Mesenchymal stem cell (in vitro differentiated cells and primary cell): ENCODE measurements at regions not wholly inside any gene's neighbourhood (a gene's known extent, or its start where the extent isn't known, plus 50 kb on each side); places are given as distances from the start of the nearest gene placed in this dataset.

Source experiments
- DNase-seq: peaks from one replicate; pipeline ENCODE4 v3.0.0-alpha.2; 2013
- H2AFZ ChIP-seq: one replicate; pipeline ENCODE4 v1.6.1; 2013; ENCODE audit warnings: low read depth, mild to moderate bottlenecking, control low read depth, inconsistent platforms, low read length, moderate library complexity
- H2AK5ac ChIP-seq: 2 replicates; pipeline ENCODE4 v1.6.1; 2013; ENCODE audit warnings: low read length, moderate library complexity, mild to moderate bottlenecking, inconsistent platforms; ENCODE audit not compliant: severe bottlenecking
- H2BK120ac ChIP-seq: one replicate; pipeline ENCODE4 v1.6.1; 2013; ENCODE audit warnings: low read depth, mild to moderate bottlenecking, inconsistent platforms, low read length, moderate library complexity
- H2BK12ac ChIP-seq, 2 experiments: one replicate each; pipeline ENCODE4 v1.6.1; 2013; ENCODE audit warnings: inconsistent platforms in 2 of 2, low read length in 2 of 2, mild to moderate bottlenecking in 2 of 2, moderate library complexity in 2 of 2, control low read depth in 1 of 2
- H2BK15ac ChIP-seq: one replicate; pipeline ENCODE4 v1.6.1; 2013; ENCODE audit warnings: mild to moderate bottlenecking, low read depth, inconsistent platforms; ENCODE audit not compliant: poor library complexity, severe bottlenecking
- H2BK5ac ChIP-seq: 2 replicates; pipeline ENCODE4 v1.6.1; 2013; ENCODE audit warnings: low read depth, mild to moderate bottlenecking, low read length, control low read depth, inconsistent platforms; ENCODE audit not compliant: poor library complexity, severe bottlenecking
- H3K14ac ChIP-seq, 2 experiments: one replicate each; pipeline ENCODE4 v1.6.1; 2013; ENCODE audit warnings: inconsistent platforms in 2 of 2, low read length in 2 of 2, control low read depth in 1 of 2, mild to moderate bottlenecking in 1 of 2, moderate library complexity in 1 of 2
- H3K18ac ChIP-seq, 2 experiments: one replicate each; pipeline ENCODE4 v1.6.1; 2013; ENCODE audit warnings: inconsistent platforms in 2 of 2, low read length in 2 of 2, control low read depth in 1 of 2, low read depth in 1 of 2, mild to moderate bottlenecking in 1 of 2
- H3K23ac ChIP-seq, 2 experiments: one replicate each; pipeline ENCODE4 v1.6.1; 2013; ENCODE audit warnings: inconsistent platforms in 2 of 2, low read length in 2 of 2, mild to moderate bottlenecking in 2 of 2, moderate library complexity in 2 of 2, control low read depth in 1 of 2
- H3K27ac ChIP-seq: 2 replicates; pipeline ENCODE4 v1.5.1; 2013; ENCODE audit warnings: mild to moderate bottlenecking, moderate library complexity, low read length, control low read depth, inconsistent platforms; ENCODE audit not compliant: poor library complexity, severe bottlenecking
- H3K27me3 ChIP-seq, 2 experiments: 2 replicates each; pipeline versions ENCODE4 v1.6.1 to v1.7.0; 2013; ENCODE audit warnings: low read length in 2 of 2, mild to moderate bottlenecking in 2 of 2, moderate library complexity in 2 of 2, control low read depth in 1 of 2, inconsistent platforms in 1 of 2; ENCODE audit not compliant: control insufficient read depth in 1 of 2, insufficient read depth in 1 of 2
- H3K36me3 ChIP-seq, 2 experiments: 2 replicates each; pipeline versions ENCODE4 v1.6.1 to v1.7.0; 2013; ENCODE audit warnings: low read length in 2 of 2, control low read depth in 1 of 2, inconsistent platforms in 1 of 2, low read depth in 1 of 2, mild to moderate bottlenecking in 1 of 2; ENCODE audit not compliant: insufficient read depth in 2 of 2, control insufficient read depth in 1 of 2
- H3K4ac ChIP-seq, 2 experiments: one replicate each; pipeline ENCODE4 v1.6.1; 2013; ENCODE audit warnings: inconsistent platforms in 2 of 2, low read length in 2 of 2, mild to moderate bottlenecking in 2 of 2, moderate library complexity in 2 of 2, control low read depth in 1 of 2, low read depth in 1 of 2
- H3K4me1 ChIP-seq: 2 replicates; pipeline ENCODE4 v1.6.1; 2013; ENCODE audit warnings: low read depth, low read length, control low read depth; ENCODE audit not compliant: control insufficient read depth, insufficient read depth
- H3K4me2 ChIP-seq: 2 replicates; pipeline ENCODE4 v1.6.1; 2013; ENCODE audit warnings: low read length, mild to moderate bottlenecking, inconsistent platforms; ENCODE audit not compliant: poor library complexity, severe bottlenecking
- H3K4me3 ChIP-seq, 2 experiments: 2 replicates each; pipeline versions ENCODE4 v1.5.1 to v1.7.0; 2013; ENCODE audit warnings: low read length in 2 of 2, mild to moderate bottlenecking in 2 of 2, control low read depth in 1 of 2, low read depth in 1 of 2; ENCODE audit not compliant: insufficient read depth in 1 of 2
- H3K79me1 ChIP-seq: replicated peaks from 2 replicates; pipeline ENCODE4 v1.6.1; 2013; ENCODE audit warnings: mild to moderate bottlenecking, control low read depth, low read length, inconsistent platforms; ENCODE audit not compliant: poor library complexity, severe bottlenecking
- H3K9ac ChIP-seq: 2 replicates; pipeline ENCODE4 v1.7.0; 2013; ENCODE audit warnings: mild to moderate bottlenecking, low read length, moderate library complexity
- H3K9me3 ChIP-seq: 2 replicates; pipeline ENCODE4 v1.7.0; 2013; ENCODE audit warnings: mild to moderate bottlenecking, low read length; ENCODE audit not compliant: control insufficient read depth
- H4K8ac ChIP-seq: one replicate; pipeline ENCODE4 v1.6.1; 2013; ENCODE audit warnings: inconsistent platforms, mild to moderate bottlenecking, low read length, moderate library complexity
- H4K91ac ChIP-seq: one replicate; pipeline ENCODE4 v1.6.1; 2013; ENCODE audit warnings: mild to moderate bottlenecking, low read length, inconsistent platforms
- WGBS: methylation state at CpG from one replicate; pipeline ENCODE4 v1.1.7; 2013; ENCODE audit warnings: mixed read lengths; 5-methylcytosine and 5-hydroxymethylcytosine counted together

DNA sequence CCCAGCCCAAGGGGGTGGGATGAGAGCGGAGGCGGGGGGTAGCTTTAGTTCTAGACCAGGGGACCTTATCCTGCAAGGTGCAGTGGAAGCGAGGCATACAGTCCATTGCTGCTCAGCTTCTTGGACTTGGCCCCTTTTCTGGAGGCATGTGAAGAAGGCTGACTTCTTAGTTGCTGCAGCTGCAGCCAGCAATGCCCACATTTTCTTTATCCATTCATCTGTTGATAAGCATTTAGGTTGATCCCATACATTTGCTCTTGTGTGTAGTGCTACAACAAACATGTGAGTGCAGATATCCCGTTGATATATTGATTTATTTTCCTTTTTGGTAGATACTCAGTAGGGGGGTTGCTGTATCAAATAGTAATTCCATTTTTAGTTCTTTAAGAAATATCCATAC, 461.2 kb upstream of the IMPG1 start:
- Histone ChIP-seq H3K27ac (no peak overlapping the region), H2BK15ac (no peak overlapping the region), H3K4me3 (no peak overlapping the region), H3K4me2 (no peak overlapping the region), H3K9ac (no peak overlapping the region), H3K79me1 (no peaks in the 10 kb centered on the region), H3K27me3 (no peaks in the 10 kb centered on the region), H3K14ac (no peak overlapping the region), H3K36me3 (no peaks in the 10 kb centered on the region), H3K4me1 (no peaks in the 10 kb centered on the region), H3K9me3 (peaks cover 13% of the 10 kb centered on the region), H2BK120ac (no peak overlapping the region), H3K4ac (no peak overlapping the region), H2AFZ (no peak overlapping the region), H2AK5ac (no peak overlapping the region), H4K91ac (no peak overlapping the region), H2BK5ac (no peak overlapping the region), H3K23ac (no peak overlapping the region), H2BK12ac (no peak overlapping the region), H4K8ac (no peak overlapping the region), H3K18ac (no peak overlapping the region)
- DNase-seq = no peak
- 92% methylated on average over 3 of the region's 4 CpGs for WGBS

DNA sequence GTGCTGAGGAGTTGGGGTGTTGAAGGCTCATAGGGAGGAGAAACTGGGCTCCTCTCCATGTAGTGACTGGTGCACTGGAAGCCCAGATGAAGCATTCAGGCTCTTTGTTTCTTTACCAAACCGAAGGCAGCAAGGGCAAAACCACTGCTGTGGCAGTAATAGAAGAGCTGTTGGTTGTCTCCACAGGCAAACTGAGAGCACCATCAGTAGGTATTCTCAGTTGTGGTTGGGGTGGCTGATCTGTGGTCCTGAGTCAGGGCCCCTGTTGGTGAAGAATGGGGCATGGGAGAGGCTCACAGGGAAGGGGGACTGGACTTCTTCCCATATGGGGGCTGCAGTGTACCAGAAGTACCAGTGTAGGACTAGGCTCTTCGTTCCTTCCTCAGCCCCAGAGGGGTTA, 460.2 kb upstream of the IMPG1 start:
- no peak overlapping the region for H2BK5ac ChIP-seq
- no peak overlapping the region for H4K8ac ChIP-seq
- no peak overlapping the region for H2BK120ac ChIP-seq
- H3K79me1 ChIP-seq = no peaks in the 10 kb centered on the region
- H3K18ac ChIP-seq = no peak overlapping the region
- no peak overlapping the region for H3K4me3 ChIP-seq
- no peak overlapping the region for H2AFZ ChIP-seq
- H3K27ac ChIP-seq = no peak overlapping the region
- H3K36me3 ChIP-seq = no peaks in the 10 kb centered on the region
- no peak overlapping the region for H3K23ac ChIP-seq
- no peak overlapping the region for H2AK5ac ChIP-seq
- H3K9me3 ChIP-seq = peaks cover 13% of the 10 kb centered on the region
- H3K9ac ChIP-seq = no peak overlapping the region
- H2BK12ac ChIP-seq = no peak overlapping the region
- no peak overlapping the region for H3K4ac ChIP-seq
- no peaks in the 10 kb centered on the region for H3K27me3 ChIP-seq
- DNase-seq = no peak
- no peak overlapping the region for H2BK15ac ChIP-seq
- no peaks in the 10 kb centered on the region for H3K4me1 ChIP-seq
- WGBS = 61% methylated on average over 2 of the region's 2 CpGs
- H3K4me2 ChIP-seq = no peak overlapping the region
- H3K14ac ChIP-seq = no peak overlapping the region
- no peak overlapping the region for H4K91ac ChIP-seq

DNA sequence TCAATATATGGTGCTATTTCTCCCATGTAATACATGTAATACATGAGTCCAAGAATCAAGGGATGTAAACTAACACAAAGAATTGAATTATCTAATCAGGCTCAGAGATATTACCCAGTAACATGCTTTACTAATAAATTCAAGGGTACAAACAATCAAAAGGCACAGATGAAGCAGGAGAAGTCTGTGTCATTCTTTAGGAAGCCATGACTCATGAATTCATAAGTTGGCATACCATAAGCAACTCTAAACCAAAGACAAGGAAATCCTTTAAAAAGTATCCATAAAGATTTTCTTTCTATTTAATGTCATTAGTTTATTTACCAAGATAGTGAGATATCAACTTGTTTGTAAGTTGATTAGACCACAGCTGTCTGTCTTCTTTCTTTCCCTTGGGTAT, 446.0 kb upstream of the IMPG1 start:
- H3K4me3 ChIP-seq = no peak overlapping the region
- no peak overlapping the region for H2AFZ ChIP-seq
- no peak overlapping the region for H2BK15ac ChIP-seq
- no peak overlapping the region for H3K27ac ChIP-seq
- no peak overlapping the region for H3K4ac ChIP-seq
- H3K9ac ChIP-seq = no peak overlapping the region
- no peak overlapping the region for H2BK5ac ChIP-seq
- no peaks in the 10 kb centered on the region for H3K36me3 ChIP-seq
- no peak for DNase-seq
- H3K79me1 ChIP-seq = no peaks in the 10 kb centered on the region
- no peak overlapping the region for H3K18ac ChIP-seq
- no peak overlapping the region for H2BK12ac ChIP-seq
- no peaks in the 10 kb centered on the region for H3K4me1 ChIP-seq
- H2BK120ac ChIP-seq = no peak overlapping the region
- no peak overlapping the region for H4K91ac ChIP-seq
- no peak overlapping the region for H4K8ac ChIP-seq
- no peak overlapping the region for H2AK5ac ChIP-seq
- peaks cover 24% of the 10 kb centered on the region for H3K9me3 ChIP-seq
- no peaks in the 10 kb centered on the region for H3K27me3 ChIP-seq
- no peak overlapping the region for H3K23ac ChIP-seq
- H3K4me2 ChIP-seq = no peak overlapping the region
- H3K14ac ChIP-seq = no peak overlapping the region

DNA sequence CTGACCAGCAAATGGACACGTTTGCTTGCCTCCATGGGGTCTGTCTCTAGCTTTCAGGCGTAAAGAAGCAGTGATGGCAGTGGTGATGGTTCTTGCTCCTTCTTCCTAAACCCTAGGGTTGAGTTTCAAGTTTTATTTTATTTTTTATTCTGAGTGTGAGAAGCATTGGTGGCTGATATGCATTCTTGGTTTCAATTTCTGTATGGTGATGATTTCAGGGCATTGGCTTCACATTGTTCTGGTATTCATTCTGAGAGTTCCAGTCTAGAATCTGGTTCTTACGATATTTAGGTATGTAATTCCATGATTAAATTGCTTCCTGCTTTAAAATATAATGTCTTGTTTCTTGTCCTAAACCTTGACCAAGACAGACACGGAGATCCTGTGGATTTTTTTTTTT, 444.5 kb upstream of the IMPG1 start:
- Histone ChIP-seq H3K9me3 (peaks cover 15% of the 10 kb centered on the region), H3K4me1 (no peaks in the 10 kb centered on the region), H3K4ac (no peak overlapping the region), H3K14ac (no peak overlapping the region), H4K8ac (no peak overlapping the region), H2BK12ac (no peak overlapping the region), H3K18ac (no peak overlapping the region), H2BK15ac (no peak overlapping the region), H3K27ac (no peak overlapping the region), H2AFZ (no peak overlapping the region), H2BK120ac (no peak overlapping the region), H3K4me2 (no peak overlapping the region), H4K91ac (no peak overlapping the region), H3K36me3 (no peaks in the 10 kb centered on the region), H2BK5ac (no peak overlapping the region), H3K9ac (no peak overlapping the region), H3K79me1 (no peaks in the 10 kb centered on the region), H3K23ac (no peak overlapping the region), H2AK5ac (no peak overlapping the region), H3K4me3 (no peak overlapping the region), H3K27me3 (no peaks in the 10 kb centered on the region)
- DNase-seq = no peak
- 88% methylated on average over 4 of the region's 4 CpGs for WGBS
